ENCODE measurements at regions not wholly inside any gene's neighbourhood (a gene's known extent, or its start where the extent isn't known, plus 50 kb on each side); places are given as distances from the start of the nearest gene placed in this dataset.

GRCh38 chr2:142592171-142592570 lies 285.3 kb upstream of the KYNU start:
- Histone ChIP-seq H3K4me3 (ENCODE audit: low read length in 2 of 2) (no peak overlapping the region), H3K27ac (ENCODE audit: low read depth, low read length) (no peak overlapping the region), H3K9me3 (ENCODE audit: control insufficient read depth in 1 of 2, low read length in 2 of 2) (no peaks in the 10 kb centered on the region), H3K4me1 (ENCODE audit: insufficient read depth, low read length) (no peaks in the 10 kb centered on the region), H3K27me3 (ENCODE audit: insufficient read depth, low read length) (no peaks in the 10 kb centered on the region), H3K36me3 (ENCODE audit: insufficient read depth, low read length) (no peaks in the 10 kb centered on the region)
- POLR2A ChIA-PET (ENCODE audit: partially characterized antibody), result no interaction called here
- no peak overlapping the region for H3K4me3 Mint-ChIP-seq
- no peaks in the 10 kb centered on the region for H3K27me3 Mint-ChIP-seq
- CTCF ChIA-PET (ENCODE audit: partially characterized antibody), result no interaction called here
- no peak overlapping the region for H3K27ac Mint-ChIP-seq
- DNase-seq, result no peak
- peaks cover 0 to 3% (median 0%) of the 10 kb centered on the region in 8 donors for H3K9me3 Mint-ChIP-seq
- no peaks in the 10 kb centered on the region for H3K36me3 Mint-ChIP-seq
- intact Hi-C loops (cut with micrococcal nuclease), result no loop called here
- H3K4me1 Mint-ChIP-seq, result no peaks in the 10 kb centered on the region

GRCh38 chr2:142591420-142591819 lies 286.0 kb upstream of the KYNU start:
- ChIA-PET POLR2A (ENCODE audit: partially characterized antibody) (no interaction called here), CTCF (ENCODE audit: partially characterized antibody) (no interaction called here)
- Mint-ChIP-seq H3K9me3 (peaks cover 0 to 4% (median 0%) of the 10 kb centered on the region in 8 donors), H3K27me3 (no peaks in the 10 kb centered on the region), H3K4me1 (no peaks in the 10 kb centered on the region), H3K4me3 (no peak overlapping the region), H3K36me3 (no peaks in the 10 kb centered on the region), H3K27ac (no peak overlapping the region)
- no peaks in the 10 kb centered on the region for H3K27me3 ChIP-seq (ENCODE audit: insufficient read depth, low read length)
- no peak overlapping the region for H3K4me3 ChIP-seq (ENCODE audit: low read length in 2 of 2)
- no peak for DNase-seq
- no peak overlapping the region for H3K27ac ChIP-seq (ENCODE audit: low read depth, low read length)
- no peaks in the 10 kb centered on the region for H3K4me1 ChIP-seq (ENCODE audit: insufficient read depth, low read length)
- no peaks in the 10 kb centered on the region for H3K36me3 ChIP-seq (ENCODE audit: insufficient read depth, low read length)
- intact Hi-C loops (cut with micrococcal nuclease), result no loop called here
- no peaks in the 10 kb centered on the region for H3K9me3 ChIP-seq (ENCODE audit: control insufficient read depth in 1 of 2, low read length in 2 of 2)

GRCh38 chr2:142588269-142588668 lies 289.2 kb upstream of the KYNU start:
- Mint-ChIP-seq H3K27me3 (no peaks in the 10 kb centered on the region), H3K9me3 (peaks cover 0 to 7% (median under 1%) of the 10 kb centered on the region in 8 donors), H3K36me3 (no peaks in the 10 kb centered on the region), H3K4me3 (no peak overlapping the region), H3K4me1 (no peaks in the 10 kb centered on the region), H3K27ac (no peak overlapping the region)
- Histone ChIP-seq H3K9me3 (ENCODE audit: control insufficient read depth in 1 of 2, low read length in 2 of 2) (no peaks in the 10 kb centered on the region), H3K27me3 (ENCODE audit: insufficient read depth, low read length) (no peaks in the 10 kb centered on the region), H3K36me3 (ENCODE audit: insufficient read depth, low read length) (no peaks in the 10 kb centered on the region), H3K4me3 (ENCODE audit: low read length in 2 of 2) (no peak overlapping the region), H3K27ac (ENCODE audit: low read depth, low read length) (no peak overlapping the region), H3K4me1 (ENCODE audit: insufficient read depth, low read length) (no peaks in the 10 kb centered on the region)
- ChIA-PET CTCF (ENCODE audit: partially characterized antibody) (no interaction called here), POLR2A (ENCODE audit: partially characterized antibody) (no interaction called here)
- intact Hi-C loops (cut with micrococcal nuclease), result no loop called here
- no peak for DNase-seq

- POLR2A ChIA-PET (ENCODE audit: partially characterized antibody), result no interaction called here
- no peaks in the 10 kb centered on the region for H3K27me3 Mint-ChIP-seq
- H3K4me3 Mint-ChIP-seq, result no peak overlapping the region
- H3K27me3 ChIP-seq (ENCODE audit: insufficient read depth, low read length), result no peaks in the 10 kb centered on the region
- no peaks in the 10 kb centered on the region for H3K4me1 Mint-ChIP-seq
- no peak for DNase-seq
- H3K36me3 ChIP-seq (ENCODE audit: insufficient read depth, low read length), result no peaks in the 10 kb centered on the region
- H3K4me3 ChIP-seq (ENCODE audit: low read length in 2 of 2), result no peak overlapping the region
- no peak overlapping the region for H3K27ac ChIP-seq (ENCODE audit: low read depth, low read length)
- H3K27ac Mint-ChIP-seq, result no peak overlapping the region
- no peaks in the 10 kb centered on the region for H3K9me3 ChIP-seq (ENCODE audit: control insufficient read depth in 1 of 2, low read length in 2 of 2)
- intact Hi-C loops (cut with micrococcal nuclease), result no loop called here
- CTCF ChIA-PET (ENCODE audit: partially characterized antibody), result no interaction called here
- peaks cover 0 to 10% (median 3%) of the 10 kb centered on the region in 8 donors for H3K9me3 Mint-ChIP-seq
- H3K4me1 ChIP-seq (ENCODE audit: insufficient read depth, low read length), result no peaks in the 10 kb centered on the region
- no peaks in the 10 kb centered on the region for H3K36me3 Mint-ChIP-seq
Observed at GRCh38 chr2:142586693-142587580, 290.5 kb upstream of the KYNU start.

GRCh38 chr2:142585785-142586184 lies 291.7 kb upstream of the KYNU start:
- H3K36me3 ChIP-seq (ENCODE audit: insufficient read depth, low read length), result no peaks in the 10 kb centered on the region
- intact Hi-C loops (cut with micrococcal nuclease), result no loop called here
- H3K4me1 ChIP-seq (ENCODE audit: insufficient read depth, low read length), result no peaks in the 10 kb centered on the region
- H3K9me3 Mint-ChIP-seq, result peaks cover 0 to 12% (median 3%) of the 10 kb centered on the region in 8 donors
- DNase-seq, result no peak
- H3K4me3 ChIP-seq (ENCODE audit: low read length in 2 of 2), result no peak overlapping the region
- H3K27me3 ChIP-seq (ENCODE audit: insufficient read depth, low read length), result no peaks in the 10 kb centered on the region
- H3K27ac ChIP-seq (ENCODE audit: low read depth, low read length), result no peak overlapping the region
- ChIA-PET POLR2A (ENCODE audit: partially characterized antibody) (no interaction called here), CTCF (ENCODE audit: partially characterized antibody) (no interaction called here)
- no peak overlapping the region for H3K27ac Mint-ChIP-seq
- no peak overlapping the region for H3K4me3 Mint-ChIP-seq
- H3K36me3 Mint-ChIP-seq, result no peaks in the 10 kb centered on the region
- no peaks in the 10 kb centered on the region for H3K27me3 Mint-ChIP-seq
- H3K9me3 ChIP-seq (ENCODE audit: control insufficient read depth in 1 of 2, low read length in 2 of 2), result no peaks in the 10 kb centered on the region
- H3K4me1 Mint-ChIP-seq, result no peaks in the 10 kb centered on the region

- H3K27me3 Mint-ChIP-seq, result no peaks in the 10 kb centered on the region
- no peak overlapping the region for H3K4me3 Mint-ChIP-seq
- ChIA-PET POLR2A (ENCODE audit: partially characterized antibody) (no interaction called here), CTCF (ENCODE audit: partially characterized antibody) (no interaction called here)
- H3K27me3 ChIP-seq (ENCODE audit: insufficient read depth, low read length), result no peaks in the 10 kb centered on the region
- no peak overlapping the region for H3K27ac ChIP-seq (ENCODE audit: low read depth, low read length)
- H3K9me3 ChIP-seq (ENCODE audit: control insufficient read depth in 1 of 2, low read length in 2 of 2), result no peaks in the 10 kb centered on the region
- DNase-seq, result no peak
- no peaks in the 10 kb centered on the region for H3K36me3 Mint-ChIP-seq
- no peak overlapping the region for H3K4me3 ChIP-seq (ENCODE audit: low read length in 2 of 2)
- H3K9me3 Mint-ChIP-seq, result peaks cover 0 to 15% (median 5%) of the 10 kb centered on the region in 8 donors
- no peaks in the 10 kb centered on the region for H3K4me1 ChIP-seq (ENCODE audit: insufficient read depth, low read length)
- intact Hi-C loops (cut with micrococcal nuclease), result no loop called here
- no peaks in the 10 kb centered on the region for H3K4me1 Mint-ChIP-seq
- H3K27ac Mint-ChIP-seq, result no peak overlapping the region
- H3K36me3 ChIP-seq (ENCODE audit: insufficient read depth, low read length), result no peaks in the 10 kb centered on the region
Observed at GRCh38 chr2:142582317-142582716, 295.1 kb upstream of the KYNU start.

GRCh38 chr2:142581491-142581890 lies 296.0 kb upstream of the KYNU start:
- no peak overlapping the region for H3K4me3 Mint-ChIP-seq
- H3K4me1 ChIP-seq (ENCODE audit: insufficient read depth, low read length), result no peaks in the 10 kb centered on the region
- POLR2A ChIA-PET (ENCODE audit: partially characterized antibody), result no interaction called here
- no peaks in the 10 kb centered on the region for H3K9me3 ChIP-seq (ENCODE audit: control insufficient read depth in 1 of 2, low read length in 2 of 2)
- no peaks in the 10 kb centered on the region for H3K27me3 Mint-ChIP-seq
- no peak overlapping the region for H3K27ac ChIP-seq (ENCODE audit: low read depth, low read length)
- intact Hi-C loops (cut with micrococcal nuclease), result no loop called here
- H3K36me3 Mint-ChIP-seq, result no peaks in the 10 kb centered on the region
- H3K9me3 Mint-ChIP-seq, result peaks cover 0 to 15% (median 5%) of the 10 kb centered on the region in 8 donors
- H3K4me1 Mint-ChIP-seq, result no peaks in the 10 kb centered on the region
- H3K4me3 ChIP-seq (ENCODE audit: low read length in 2 of 2), result no peak overlapping the region
- H3K36me3 ChIP-seq (ENCODE audit: insufficient read depth, low read length), result no peaks in the 10 kb centered on the region
- CTCF ChIA-PET (ENCODE audit: partially characterized antibody), result no interaction called here
- H3K27me3 ChIP-seq (ENCODE audit: insufficient read depth, low read length), result no peaks in the 10 kb centered on the region
- no peak overlapping the region for H3K27ac Mint-ChIP-seq
- no peak for DNase-seq

All from CD4-positive, alpha-beta memory T cell (primary cell).